Smooth muscle cell (in vitro differentiated cells): ENCODE measurements at regions not wholly inside any gene's neighbourhood (a gene's known extent, or its start where the extent isn't known, plus 50 kb on each side); places are given as distances from the start of the nearest gene placed in this dataset.

ENCODE experiments used
- DNase-seq: peaks from one replicate; lab custom pipeline; 2025; ENCODE audit not compliant: unreplicated experiment; lab: John Stamatoyannopoulos, UW
- H2AFZ ChIP-seq: fragments of 200-600 bp; sonication (generic); 2 replicates; pipeline ENCODE4 v1.6.0; 2016; ENCODE audit warnings: antibody characterized with exemption, low read depth, mild to moderate bottlenecking
- H3F3A ChIP-seq: fragments of 200-600 bp; sonication (generic); 2 replicates; pipeline ENCODE4 v1.6.0; 2017; ENCODE audit warnings: antibody characterized with exemption, low read depth
- H3K27ac ChIP-seq: fragments of 200-600 bp; sonication (generic); 2 replicates; pipeline ENCODE4 v1.5.1; 2016; ENCODE audit warnings: low read depth, mild to moderate bottlenecking
- H3K27me3 ChIP-seq: fragments of 200-600 bp; sonication (generic); 2 replicates; pipeline ENCODE4 v1.6.1; 2016; ENCODE audit warnings: low read depth, mild to moderate bottlenecking
- H3K36me3 ChIP-seq: fragments of 200-600 bp; sonication (generic); 2 replicates; pipeline ENCODE4 v1.5.1; 2016; ENCODE audit warnings: low read depth
- H3K4me1 ChIP-seq: fragments of 200-600 bp; sonication (generic); 2 replicates; pipeline ENCODE4 v1.5.1; 2016; ENCODE audit warnings: low read depth
- H3K4me2 ChIP-seq: fragments of 200-600 bp; sonication (generic); 2 replicates; pipeline ENCODE4 v1.6.0; 2016; ENCODE audit warnings: mild to moderate bottlenecking
- H3K4me3 ChIP-seq: fragments of 200-600 bp; sonication (generic); 2 replicates; pipeline ENCODE4 v1.5.1; 2016; ENCODE audit warnings: mild to moderate bottlenecking
- H3K79me2 ChIP-seq: fragments of 200-600 bp; sonication (generic); 2 replicates; pipeline ENCODE4 v1.6.0; 2016; ENCODE audit warnings: low read depth, mild to moderate bottlenecking
- H3K9ac ChIP-seq: fragments of 200-600 bp; sonication (generic); 2 replicates; pipeline ENCODE4 v1.6.0; 2016; ENCODE audit warnings: low read depth
- H3K9me3 ChIP-seq: fragments of 200-600 bp; sonication (generic); replicated peaks from 2 replicates; pipeline ENCODE4 v1.5.1; 2016; ENCODE audit warnings: low read depth
- H4K20me1 ChIP-seq: fragments of 200-600 bp; sonication (generic); 2 replicates; pipeline ENCODE4 v1.6.0; 2016; ENCODE audit warnings: low read depth
- CTCF ChIP-seq: fragments of 200-600 bp; sonication (generic); IDR thresholded peaks from 2 replicates; pipeline ENCODE4 v1.5.1; 2017; ENCODE audit warnings: borderline replicate concordance, mild to moderate bottlenecking, antibody characterized with exemption; ENCODE audit not compliant: insufficient read depth, poor library complexity, severe bottlenecking
- WGBS: methylation state at CpG from one replicate; pipeline ENCODE4 v1.1.7; 2016; ENCODE audit warnings: low lambda C conversion rate; 5-methylcytosine and 5-hydroxymethylcytosine counted together

GRCh38 chr5:99191206-99191745, 262.5 kb upstream of the CHD1 start:
- Histone ChIP-seq H3K4me2 (no peak overlapping the region), H3F3A (no peaks in the 10 kb centered on the region), H3K9me3 (no peaks in the 10 kb centered on the region), H2AFZ (no peak overlapping the region), H4K20me1 (no peaks in the 10 kb centered on the region), H3K9ac (no peak overlapping the region), H3K27me3 (peaks cover 5% of the 10 kb centered on the region), H3K4me1 (no peaks in the 10 kb centered on the region), H3K27ac (no peak overlapping the region), H3K36me3 (no peaks in the 10 kb centered on the region), H3K4me3 (no peak overlapping the region), H3K79me2 (no peaks in the 10 kb centered on the region)
- DNase-seq: no peak
- TF ChIP-seq CTCF: no peak
- 88% methylated on average over 5 of the region's 5 CpGs for WGBS

- no peak for DNase-seq
- TF ChIP-seq CTCF: no peak
- Histone ChIP-seq H3K4me3 (no peak overlapping the region), H3K36me3 (no peaks in the 10 kb centered on the region), H3K4me1 (no peaks in the 10 kb centered on the region), H3K79me2 (no peaks in the 10 kb centered on the region), H3K27me3 (peaks cover 5% of the 10 kb centered on the region), H2AFZ (no peak overlapping the region), H3K4me2 (no peak overlapping the region), H3F3A (no peaks in the 10 kb centered on the region), H3K9me3 (no peaks in the 10 kb centered on the region), H4K20me1 (no peaks in the 10 kb centered on the region), H3K9ac (no peak overlapping the region), H3K27ac (no peak overlapping the region)
- 56% methylated on average over 2 of the region's 2 CpGs for WGBS
Observed at GRCh38 chr5:99187611-99188010, 258.8 kb upstream of the CHD1 start.

DNA sequence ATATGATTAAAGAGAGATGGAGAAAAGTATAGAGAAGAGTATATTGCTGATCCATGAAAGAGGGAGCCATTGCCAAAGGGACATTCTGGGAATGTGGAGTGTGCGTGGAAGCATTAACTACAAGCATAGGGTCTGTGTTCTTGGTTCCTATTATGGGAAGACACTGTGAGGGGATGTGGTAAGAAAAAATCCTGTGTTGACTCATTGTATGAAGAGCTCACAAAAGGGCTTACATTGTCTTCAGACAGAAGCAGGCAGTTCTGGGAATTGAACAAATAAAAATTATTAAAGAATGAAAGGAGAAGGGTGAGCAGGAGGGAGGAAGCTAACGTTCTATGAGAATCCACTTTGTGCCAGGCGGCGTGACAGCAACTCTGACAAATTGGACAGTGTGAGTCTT, 250.4 kb upstream of the CHD1 start:
- H3K4me2 ChIP-seq: no peak overlapping the region
- H3K9ac ChIP-seq: no peak overlapping the region
- H4K20me1 ChIP-seq: no peaks in the 10 kb centered on the region
- H3K9me3 ChIP-seq: no peaks in the 10 kb centered on the region
- H3K4me3 ChIP-seq: no peak overlapping the region
- no peak overlapping the region for H2AFZ ChIP-seq
- H3K79me2 ChIP-seq: no peaks in the 10 kb centered on the region
- TF ChIP-seq CTCF: no peak
- H3K27ac ChIP-seq: no peak overlapping the region
- H3K4me1 ChIP-seq: no peaks in the 10 kb centered on the region
- DNase-seq: no peak
- H3K36me3 ChIP-seq: no peaks in the 10 kb centered on the region
- no peaks in the 10 kb centered on the region for H3K27me3 ChIP-seq
- no peaks in the 10 kb centered on the region for H3F3A ChIP-seq
- 86% methylated on average over 4 of the region's 4 CpGs for WGBS

- no peak overlapping the region for H2AFZ ChIP-seq
- 86% methylated on average over 2 of the region's 2 CpGs for WGBS
- H3F3A ChIP-seq: no peaks in the 10 kb centered on the region
- H3K4me2 ChIP-seq: no peak overlapping the region
- H3K36me3 ChIP-seq: no peaks in the 10 kb centered on the region
- no peaks in the 10 kb centered on the region for H4K20me1 ChIP-seq
- H3K4me3 ChIP-seq: no peak overlapping the region
- no peak overlapping the region for H3K9ac ChIP-seq
- no peak for TF ChIP-seq CTCF
- H3K4me1 ChIP-seq: no peaks in the 10 kb centered on the region
- no peak overlapping the region for H3K27ac ChIP-seq
- no peaks in the 10 kb centered on the region for H3K9me3 ChIP-seq
- H3K27me3 ChIP-seq: no peaks in the 10 kb centered on the region
- DNase-seq: no peak
- H3K79me2 ChIP-seq: no peaks in the 10 kb centered on the region
Observed at GRCh38 chr5:99177796-99178195, 249.0 kb upstream of the CHD1 start.
